HG03139 (cell line): ENCODE measurements at regions not wholly inside any gene's neighbourhood (a gene's known extent, or its start where the extent isn't known, plus 50 kb on each side); places are given as distances from the start of the nearest gene placed in this dataset.
"Not testable (repeated sequence)": the region's sequence is repeated elsewhere in the genome, so short reads cannot be mapped to it uniquely, and the experiment has no call there.

ENCODE experiments used
- ATAC-seq: cut with Tn5 transposase; IDR thresholded peaks from one replicate; pipeline ENCODE4 v1.9.1; 2021; ENCODE audit not compliant: unreplicated experiment

DNA sequence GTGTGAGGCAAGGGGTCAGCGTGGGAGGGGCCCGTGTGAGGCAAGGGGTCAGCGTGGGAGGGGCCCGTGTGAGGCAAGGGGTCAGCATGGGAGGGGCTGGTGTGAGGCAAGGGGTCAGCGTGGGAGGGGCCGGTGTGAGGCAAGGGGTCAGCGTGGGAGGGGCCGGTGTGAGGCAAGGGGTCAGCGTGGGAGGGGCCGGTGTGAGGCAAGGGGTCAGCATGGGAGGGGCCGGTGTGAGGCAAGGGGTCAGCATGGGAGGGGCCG is 119.2 kb downstream of the SEPTIN14 start:
- not testable (repeated sequence) for ATAC-seq

DNA sequence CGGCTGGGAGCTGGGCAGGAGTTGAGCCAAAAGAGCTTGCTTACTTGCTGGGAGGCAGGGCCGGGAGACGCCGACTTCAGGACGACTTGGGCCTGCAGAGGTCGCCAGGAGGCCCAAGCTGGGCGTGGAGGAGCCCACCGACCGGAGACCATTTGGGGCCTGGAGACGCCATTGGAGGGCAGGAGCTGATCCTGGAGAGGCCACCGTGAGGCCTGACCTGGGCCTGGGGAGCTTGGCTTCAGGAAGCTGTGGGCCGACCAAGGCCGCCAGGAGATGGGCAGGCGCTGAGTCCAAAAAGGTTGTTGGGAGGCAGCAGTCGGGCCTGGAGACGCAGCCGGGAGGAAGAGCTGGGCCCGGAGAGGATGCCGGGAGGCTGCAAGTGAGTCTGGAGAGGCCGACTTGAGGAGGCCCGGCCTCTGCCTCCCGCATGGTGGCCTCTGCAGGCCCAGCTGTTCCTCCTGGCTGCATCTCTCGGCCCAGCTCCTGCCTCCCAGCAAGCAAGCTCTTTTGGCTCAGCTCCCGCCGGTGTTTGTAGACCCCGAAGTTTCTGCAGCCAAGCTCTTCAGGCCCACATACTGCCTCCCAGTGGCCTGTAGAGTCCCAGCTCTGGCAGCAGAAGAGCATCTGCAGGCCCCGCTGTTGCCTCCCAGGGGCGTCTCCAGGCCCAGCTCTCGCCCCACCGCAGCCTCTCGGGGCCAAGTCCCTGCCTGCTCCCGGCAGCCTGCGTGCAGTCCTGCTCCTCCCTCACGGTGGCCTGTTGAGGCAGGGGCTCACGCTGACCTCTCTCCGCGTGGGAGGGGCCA is 119.7 kb downstream of the SEPTIN14 start:
- not testable (repeated sequence) for ATAC-seq

DNA sequence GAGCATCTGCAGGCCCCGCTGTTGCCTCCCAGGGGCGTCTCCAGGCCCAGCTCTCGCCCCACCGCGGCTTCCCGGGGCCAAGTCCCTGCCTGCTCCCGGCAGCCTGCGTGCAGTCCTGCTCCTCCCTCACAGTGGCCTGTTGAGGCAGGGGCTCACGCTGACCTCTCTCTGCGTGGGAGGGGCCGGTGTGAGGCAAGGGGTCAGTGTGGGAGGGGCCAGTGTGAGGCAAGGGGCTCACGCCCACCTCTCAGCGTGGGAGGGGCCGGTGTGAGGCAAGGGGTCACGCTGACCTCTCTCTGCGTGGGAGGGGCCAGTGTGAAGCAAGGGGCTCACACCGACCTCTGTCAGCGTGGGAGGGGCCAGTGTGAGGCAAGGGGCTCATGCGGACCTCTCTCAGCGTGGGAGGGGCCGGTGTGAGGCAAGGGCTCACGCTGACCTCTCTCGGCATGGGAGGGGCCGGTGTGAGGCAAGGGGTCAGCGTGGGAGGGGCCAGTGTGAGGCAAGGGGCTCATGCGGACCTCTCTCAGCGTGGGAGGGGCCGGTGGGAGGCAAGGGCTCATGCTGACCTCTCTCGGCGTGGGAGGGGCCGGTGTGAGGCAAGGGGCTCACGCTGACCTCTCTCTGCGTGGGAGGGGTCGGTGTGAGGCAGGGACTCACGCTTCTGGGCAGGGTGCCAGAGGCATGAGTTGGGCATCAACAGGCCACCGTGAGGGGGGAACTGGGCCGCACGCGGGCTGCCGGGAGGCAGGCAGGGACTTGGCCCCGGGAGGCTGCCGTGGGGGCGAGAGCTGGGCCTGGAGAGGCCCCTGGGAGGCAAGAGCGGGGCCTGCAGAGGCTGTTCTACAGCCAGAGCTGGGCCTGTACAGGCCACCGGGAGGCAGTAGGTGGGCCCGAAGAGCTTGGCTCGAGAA is 120.6 kb downstream of the SEPTIN14 start:
- ATAC-seq: not testable (repeated sequence)

DNA sequence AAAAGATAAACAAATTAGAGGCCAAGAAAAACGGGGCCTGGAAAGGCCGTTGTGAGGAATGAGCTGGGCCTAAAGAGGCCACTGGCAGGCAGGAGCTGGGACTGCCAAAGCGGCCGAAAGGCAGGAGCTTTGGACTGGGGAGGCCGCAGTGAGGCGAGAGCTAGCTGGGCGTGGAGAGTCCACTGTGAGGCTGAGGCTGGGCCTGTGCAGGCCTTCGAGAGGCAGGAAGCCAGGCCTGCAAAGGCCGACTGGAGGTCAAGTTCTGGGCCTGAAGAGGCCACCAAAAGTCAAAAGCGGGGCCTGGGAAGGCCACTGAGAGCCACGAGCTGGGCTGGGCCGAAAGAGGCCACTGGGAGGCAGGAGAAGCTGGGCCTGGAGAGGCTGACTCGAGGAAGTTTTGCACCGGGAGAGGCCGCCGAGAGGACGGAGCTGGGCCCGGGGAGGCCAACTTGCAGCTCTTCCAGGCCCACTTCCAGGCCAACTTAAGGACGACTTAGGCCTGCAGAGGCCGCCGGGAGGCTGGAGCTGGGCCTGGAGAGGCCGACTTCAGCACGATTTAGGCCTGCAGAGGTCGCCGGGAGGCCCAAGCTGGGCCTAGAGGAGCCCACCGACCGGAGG is 121.8 kb downstream of the SEPTIN14 start:
- ATAC-seq: not testable (repeated sequence)

DNA sequence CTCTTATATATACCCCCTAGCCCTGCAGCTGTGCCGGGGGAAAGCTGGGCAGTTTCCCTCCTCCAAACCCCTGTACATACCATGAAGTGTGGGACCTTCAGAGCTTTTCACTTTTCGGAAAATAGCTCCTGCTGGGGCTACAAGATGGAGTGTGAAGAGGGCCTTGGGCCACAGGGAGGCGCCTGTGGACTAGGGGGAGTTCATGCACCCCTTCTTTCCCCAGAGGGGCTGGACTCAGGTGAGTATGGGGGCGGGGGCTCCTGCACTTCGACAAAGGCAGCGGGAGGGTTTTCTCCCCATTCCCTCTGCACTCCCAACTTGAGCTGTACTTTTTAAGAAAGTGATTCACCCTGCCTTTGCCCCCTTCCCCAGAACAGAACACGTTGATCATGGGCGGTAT is 122.5 kb downstream of the SEPTIN14 start:
- ATAC-seq: not testable (repeated sequence)

DNA sequence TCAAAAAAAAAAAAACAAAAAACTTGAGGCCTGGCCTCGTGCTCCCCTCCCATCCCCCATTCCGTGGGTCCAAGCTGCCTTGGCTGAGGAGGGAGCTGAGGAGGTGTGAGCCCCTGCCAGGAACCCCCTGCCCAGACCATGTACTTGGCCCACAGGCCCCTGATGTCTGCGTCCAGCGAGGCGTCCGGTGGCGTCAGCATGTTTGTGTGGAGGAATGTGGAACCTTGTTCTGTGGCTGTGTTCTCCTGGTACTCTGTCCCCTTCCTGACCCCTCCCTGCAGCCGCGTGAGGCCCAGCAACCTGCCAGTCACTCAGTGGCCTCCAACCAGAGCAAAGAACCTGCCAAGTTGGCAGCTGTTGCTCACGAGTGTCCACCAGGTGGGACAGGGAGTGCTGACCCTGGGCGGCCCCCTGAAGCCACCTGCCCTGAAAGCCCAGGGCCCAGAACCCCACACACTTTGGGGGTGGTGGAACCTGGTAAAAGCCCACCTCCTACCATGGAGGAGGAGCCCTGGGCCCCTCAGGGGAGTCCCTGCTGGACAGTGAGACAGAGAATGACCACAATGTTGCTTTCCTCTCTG is 125.8 kb downstream of the SEPTIN14 start:
- not testable (repeated sequence) for ATAC-seq

DNA sequence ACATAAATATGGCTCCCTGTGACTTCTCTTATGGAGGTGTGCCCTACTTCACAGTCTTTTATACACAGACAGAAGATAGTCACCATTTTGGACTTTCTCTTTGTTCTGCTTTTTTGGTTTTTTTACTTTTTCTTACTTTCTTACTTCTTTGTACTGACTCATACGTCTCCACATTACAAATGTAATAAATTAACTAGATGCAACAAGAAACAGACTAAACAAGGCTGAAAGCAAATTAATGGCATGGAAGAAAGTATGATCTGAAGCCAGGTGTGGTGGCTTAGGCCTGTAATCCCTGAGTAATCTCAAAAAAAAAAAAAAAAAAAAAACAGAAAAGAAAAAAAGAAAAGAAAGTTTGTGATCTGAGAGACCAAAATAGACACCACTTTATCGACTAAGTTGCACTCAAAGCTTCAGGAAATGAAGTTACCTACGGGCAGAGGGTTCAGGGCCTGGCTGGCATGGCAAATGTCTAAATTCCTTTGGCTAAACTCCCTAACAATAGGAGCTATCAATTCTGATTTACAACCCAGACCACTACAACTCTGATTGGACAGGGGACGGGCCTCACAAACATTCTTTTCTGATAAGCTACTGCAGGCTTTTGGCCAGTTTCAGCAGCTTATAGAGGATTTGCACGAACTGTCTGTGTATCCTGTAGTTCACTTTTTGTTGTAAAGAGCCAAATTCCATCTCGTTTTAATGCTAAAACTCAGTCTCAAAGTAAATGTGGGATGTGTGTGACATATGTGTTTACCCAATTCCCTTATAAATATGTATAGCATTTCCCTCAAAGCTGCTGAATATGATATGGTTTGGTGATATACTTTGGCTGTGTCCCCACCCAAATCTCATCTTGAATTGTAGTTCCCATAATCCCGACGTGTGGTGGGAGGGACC is 129.1 kb downstream of the SEPTIN14 start:
- no peak for ATAC-seq

DNA sequence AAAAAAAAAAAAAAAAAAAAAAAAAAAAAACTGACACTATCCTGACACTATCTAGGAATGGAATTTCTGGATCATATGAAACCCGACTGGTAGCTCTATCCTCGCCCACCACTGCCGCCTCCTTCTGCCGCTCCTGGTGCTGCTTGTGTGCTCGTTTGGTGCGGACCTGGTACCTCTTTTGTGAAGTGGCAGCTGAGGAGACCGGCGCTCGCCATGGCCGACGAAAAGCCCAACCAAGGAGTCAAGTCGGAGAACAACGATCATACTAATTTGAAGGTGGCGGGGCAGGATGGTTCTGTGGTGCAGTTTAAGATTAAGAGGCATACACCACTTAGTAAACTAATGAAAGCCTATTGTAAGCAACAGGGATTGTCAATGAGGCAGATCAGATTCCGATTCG is 130.6 kb downstream of the SEPTIN14 start:
- no peak for ATAC-seq

DNA sequence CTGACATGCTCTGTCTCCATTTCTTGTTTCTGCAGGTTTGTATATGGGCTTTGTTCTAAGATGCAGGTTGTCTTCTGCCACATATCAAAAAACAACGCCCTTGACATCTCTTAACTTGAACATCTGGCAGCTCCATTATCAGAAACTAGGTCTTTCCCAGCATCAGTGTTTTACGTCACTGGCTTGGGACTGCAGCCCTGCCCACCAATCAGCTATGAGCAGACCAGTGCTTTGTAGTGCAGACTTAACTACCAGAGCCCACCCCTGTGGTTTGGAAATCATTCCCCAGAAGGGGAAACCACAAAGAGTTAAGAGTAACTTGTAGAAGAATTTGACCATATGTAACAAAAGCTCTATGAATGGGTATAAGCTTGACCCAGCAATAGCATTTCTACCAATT is 132.4 kb downstream of the SEPTIN14 start:
- ATAC-seq: no peak

DNA sequence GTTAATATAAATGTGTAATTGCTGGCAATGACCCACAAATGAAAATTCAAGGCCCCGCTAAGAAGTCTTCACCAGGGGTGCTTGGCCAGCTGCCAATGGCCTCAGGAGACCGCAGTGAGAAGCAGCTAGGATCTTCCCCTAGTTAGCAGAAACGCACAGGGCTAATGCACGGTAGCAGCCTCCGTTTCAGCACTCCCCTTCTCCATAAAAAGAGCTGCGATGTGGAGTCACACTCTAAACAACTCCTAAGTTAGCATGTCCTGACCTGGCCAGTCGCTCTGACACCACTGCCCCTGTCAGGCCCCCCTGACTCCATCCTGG is 139.0 kb downstream of the SEPTIN14 start:
- ATAC-seq: no peak

DNA sequence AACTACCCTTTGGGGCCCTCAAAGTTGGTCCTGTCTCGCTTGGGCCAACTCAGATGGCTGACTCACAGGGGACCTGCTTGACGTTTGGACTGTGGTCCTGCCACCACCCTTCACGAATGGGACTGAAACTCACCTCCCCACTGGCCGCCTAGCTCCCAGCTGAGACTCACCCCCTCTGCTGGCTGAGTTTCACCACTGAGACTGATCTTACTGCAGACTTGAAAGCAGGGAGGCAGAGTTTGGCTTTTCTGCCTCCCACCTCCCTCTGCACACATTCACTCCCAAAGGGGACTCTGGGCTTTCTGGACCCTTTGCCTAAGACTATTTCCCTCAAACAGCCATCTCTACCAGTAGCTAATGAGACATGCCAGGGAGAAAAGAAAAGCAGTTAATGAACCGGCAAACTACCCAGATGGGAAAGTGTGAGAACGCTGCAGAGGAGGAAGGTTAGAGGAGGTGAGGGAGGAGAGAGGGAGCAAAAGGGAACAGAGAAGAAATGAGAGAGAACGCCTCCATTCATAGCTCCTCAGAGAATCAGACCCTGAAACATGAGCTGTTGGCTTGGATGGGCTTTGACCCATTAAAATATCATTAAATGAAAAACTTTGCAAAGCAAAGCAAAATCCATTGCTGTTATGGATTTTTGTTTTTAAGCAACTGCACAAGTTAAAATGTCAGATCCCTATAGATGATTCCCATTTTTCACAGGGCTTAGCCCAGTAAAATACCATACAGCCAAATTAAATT is 139.5 kb downstream of the SEPTIN14 start:
- peak; percentile 98 for ATAC-seq

DNA sequence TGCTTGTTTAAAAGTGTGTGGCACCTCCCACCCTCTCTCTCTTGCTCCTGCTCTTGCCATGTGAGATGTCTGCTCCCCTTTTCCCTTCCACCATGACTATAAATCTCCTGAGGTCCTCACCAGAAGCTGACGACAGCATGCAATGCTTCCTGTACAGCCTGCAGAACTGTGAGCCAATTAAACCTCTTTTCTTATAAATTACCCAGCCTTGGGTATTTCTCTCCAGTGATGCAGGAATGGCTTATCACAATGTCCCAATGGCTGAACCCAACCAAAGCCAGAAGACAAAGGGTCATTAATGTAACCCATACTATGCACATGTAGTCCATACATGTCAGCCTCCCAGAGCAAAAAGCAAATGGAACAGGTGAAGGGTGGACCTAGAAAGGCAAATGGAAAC is 141.5 kb downstream of the SEPTIN14 start:
- not testable (repeated sequence) for ATAC-seq

DNA sequence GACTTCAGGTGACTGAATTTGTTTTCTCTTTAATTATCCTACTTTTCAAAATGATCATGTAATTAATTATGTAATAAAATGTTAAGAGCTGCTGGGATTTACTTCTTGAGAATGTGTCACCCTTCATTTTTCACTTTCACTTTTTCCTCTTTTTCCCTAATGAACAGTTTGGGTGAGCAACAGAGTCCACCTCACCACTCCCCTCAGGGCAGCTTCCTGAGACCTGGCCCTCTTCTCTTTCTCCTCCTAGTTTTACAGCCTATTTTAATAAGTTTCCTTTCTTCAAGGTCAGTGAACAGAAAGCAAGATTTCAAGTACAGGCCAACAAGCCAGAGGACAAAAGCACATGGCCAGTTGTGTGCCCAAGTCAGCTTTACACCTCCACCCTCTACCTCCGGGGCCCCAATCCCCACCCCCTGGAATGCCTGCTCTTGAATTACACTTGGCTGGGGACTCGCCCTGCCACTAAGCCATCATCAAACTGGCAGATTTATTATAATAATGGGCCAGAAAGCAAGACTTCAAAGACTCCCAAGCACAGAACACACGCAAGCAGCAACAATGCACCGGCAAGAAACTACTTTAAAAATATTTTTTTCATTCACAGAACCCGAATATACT is 143.1 kb upstream of the VOPP1 start:
- ATAC-seq: not testable (repeated sequence)

DNA sequence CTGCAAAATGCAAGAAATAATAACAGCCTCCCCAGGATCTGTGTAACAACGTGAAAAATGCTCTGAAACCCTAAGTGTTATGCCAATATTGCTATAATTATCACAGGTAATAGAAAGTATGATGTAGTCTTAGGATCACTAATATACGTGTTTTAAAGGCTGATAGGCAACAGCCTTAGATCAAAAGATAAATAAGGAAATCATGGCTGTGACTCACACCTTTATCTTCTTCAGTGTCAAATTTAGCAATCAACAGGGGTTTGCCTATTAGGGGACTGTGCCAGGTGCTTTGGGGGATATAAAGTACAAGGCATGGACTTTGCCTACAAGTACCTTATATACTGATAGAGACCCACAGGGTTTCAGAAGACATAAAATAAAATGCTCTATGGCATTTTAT is 142.1 kb upstream of the VOPP1 start:
- not testable (repeated sequence) for ATAC-seq

DNA sequence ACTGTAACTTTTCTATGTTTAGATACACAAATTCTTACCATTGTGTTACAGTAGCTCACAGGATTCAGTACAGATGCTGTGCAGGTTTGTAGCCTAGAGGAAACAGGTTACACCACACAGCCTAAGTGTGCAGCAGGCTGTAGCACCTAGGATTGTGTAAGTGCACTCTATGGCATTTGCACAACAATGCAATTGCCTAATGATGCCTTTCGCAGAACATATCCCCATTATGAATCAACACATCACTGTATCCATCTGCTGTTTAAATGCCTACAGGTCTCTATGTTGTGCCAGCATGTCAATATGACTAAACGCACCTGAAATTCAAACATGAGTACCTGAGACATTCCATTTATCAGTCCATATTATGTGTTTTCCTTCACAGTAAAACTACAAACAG is 138.0 kb upstream of the VOPP1 start:
- not testable (repeated sequence) for ATAC-seq

DNA sequence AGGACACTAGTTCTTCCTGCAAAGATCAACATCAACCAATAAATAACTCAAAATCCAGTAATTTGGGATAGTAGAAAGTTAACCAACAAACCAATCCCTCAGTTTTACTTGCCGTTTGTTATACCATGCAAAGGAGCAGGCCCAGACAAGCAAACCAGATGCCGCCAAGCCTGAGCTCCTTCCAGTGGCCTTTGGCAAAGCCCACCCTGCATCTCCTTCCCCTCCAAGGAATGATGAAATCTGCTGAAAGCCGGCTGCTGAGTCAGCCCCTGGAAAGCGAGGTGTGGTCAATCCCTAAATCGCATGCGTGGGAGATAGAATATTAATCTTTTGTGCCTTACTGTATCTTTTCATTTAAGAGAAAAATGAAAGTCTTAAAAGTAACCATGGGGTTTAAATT is 135.7 kb upstream of the VOPP1 start:
- not testable (repeated sequence) for ATAC-seq

DNA sequence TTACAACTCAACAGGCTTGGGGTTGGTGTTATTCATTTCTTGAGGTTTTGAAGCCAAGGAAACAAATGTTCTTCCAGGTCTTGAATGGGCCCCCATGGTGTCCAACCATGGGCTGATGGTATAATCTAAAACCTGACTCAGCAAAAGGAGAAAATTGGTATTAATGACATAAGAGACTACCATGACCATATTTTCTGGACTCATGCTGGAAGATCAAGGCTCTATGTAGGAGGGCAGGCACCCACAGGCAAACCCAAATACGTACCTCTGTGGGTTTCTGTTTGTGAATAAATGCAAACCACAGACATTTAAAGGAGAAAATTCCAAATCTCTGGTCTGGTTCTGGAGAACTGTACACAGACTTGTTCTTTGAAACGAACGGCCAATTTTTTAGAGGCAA is 135.1 kb upstream of the VOPP1 start:
- not testable (repeated sequence) for ATAC-seq

DNA sequence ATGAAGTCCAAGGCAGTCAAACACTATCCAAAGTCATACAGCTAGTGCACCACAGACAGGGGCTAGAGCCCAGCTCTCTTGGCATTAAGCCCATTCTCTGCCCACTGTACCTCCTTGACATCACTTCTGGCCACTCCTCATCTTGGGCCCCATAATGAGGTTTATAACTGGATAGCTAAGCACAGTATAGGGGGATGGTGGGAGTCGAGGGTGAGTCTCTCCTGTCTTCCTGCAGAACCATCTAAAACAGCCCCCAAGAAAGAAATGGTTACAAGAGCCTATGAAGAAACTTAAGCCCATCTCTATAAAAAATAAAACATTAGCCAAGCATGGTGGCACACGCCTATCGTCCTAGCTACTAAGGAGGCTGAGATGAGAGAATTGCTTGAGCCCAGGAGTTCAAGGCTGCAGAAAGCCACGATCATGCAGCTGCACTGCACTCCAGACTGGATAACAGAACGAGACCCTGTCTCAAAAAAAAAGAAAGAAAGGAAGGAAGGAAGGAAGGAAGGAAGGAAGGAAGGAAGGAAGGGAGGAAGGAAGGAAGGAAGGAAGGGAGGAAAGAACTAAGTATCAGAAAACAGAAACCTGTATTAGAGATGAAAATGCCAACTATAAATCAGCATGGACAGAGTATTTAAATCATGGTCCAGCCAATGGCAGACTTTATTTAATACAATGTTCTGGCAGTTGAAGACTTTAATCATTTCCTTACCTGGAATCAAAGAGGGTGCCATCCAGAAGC is 134.3 kb upstream of the VOPP1 start:
- not testable (repeated sequence) for ATAC-seq
